Mucosa of rectum (tissue), 2 donors: ENCODE measurements at regions not wholly inside any gene's neighbourhood (a gene's known extent, or its start where the extent isn't known, plus 50 kb on each side); places are given as distances from the start of the nearest gene placed in this dataset.
A peak's percentile ranks its signal among the peaks of the same experiment; 100 is the strongest.
"Not testable (repeated sequence)": the region's sequence is repeated elsewhere in the genome, so short reads cannot be mapped to it uniquely, and the experiment has no call there.

Source experiments
- H3K27ac ChIP-seq, 2 donors: one replicate each; pipeline ENCODE4 v1.7.0; 2013; ENCODE audit warnings: inconsistent platforms in 2 of 2, low read depth in 2 of 2, low read length in 2 of 2
- H3K27me3 ChIP-seq, 2 donors: one replicate each; pipeline ENCODE4 v1.7.0; 2013; ENCODE audit warnings: low read length in 2 of 2; ENCODE audit not compliant: control insufficient read depth in 2 of 2, insufficient read depth in 2 of 2
- H3K36me3 ChIP-seq, 2 donors: one replicate each; pipeline ENCODE4 v1.7.0; 2013; ENCODE audit warnings: low read length in 2 of 2; ENCODE audit not compliant: control insufficient read depth in 2 of 2, insufficient read depth in 2 of 2
- H3K4me1 ChIP-seq, 2 donors: one replicate each; pipeline ENCODE4 v1.7.0; 2013; ENCODE audit warnings: low read length in 2 of 2, mild to moderate bottlenecking in 1 of 2; ENCODE audit not compliant: control insufficient read depth in 2 of 2, insufficient read depth in 2 of 2
- H3K4me3 ChIP-seq, 2 donors: one replicate each; pipeline ENCODE4 v1.7.0; 2013; ENCODE audit warnings: low read length in 2 of 2
- H3K9ac ChIP-seq, 2 donors: one replicate each; pipeline ENCODE4 v1.7.0; 2013; ENCODE audit warnings: low read length in 2 of 2, low read depth in 1 of 2, mild to moderate bottlenecking in 1 of 2
- H3K9me3 ChIP-seq, 2 donors: one replicate each; pipeline ENCODE4 v1.7.0; 2013; ENCODE audit warnings: low read length in 2 of 2; ENCODE audit not compliant: control insufficient read depth in 2 of 2
- donor health status: healthy.
- donor health status: Normal muscosa, but diverticular disease.

- Histone ChIP-seq H3K9me3 (no peaks in the 10 kb centered on the region), H3K4me3 (no peak overlapping the region), H3K36me3 (no peaks in the 10 kb centered on the region), H3K27ac (no peak overlapping the region), H3K4me1 (no peaks in the 10 kb centered on the region), H3K27me3 (no peaks in the 10 kb centered on the region), H3K9ac (no peak overlapping the region)
Observed at GRCh38 chr5:159805021-159805420, 111.3 kb upstream of the ADRA1B start.

GRCh38 chr5:159807135-159807534, 109.1 kb upstream of the ADRA1B start:
- H3K9ac ChIP-seq, H3K36me3 ChIP-seq, H3K27ac ChIP-seq, H3K4me1 ChIP-seq, H3K4me3 ChIP-seq, H3K9me3 ChIP-seq, H3K27me3 ChIP-seq: not testable (repeated sequence)

- Histone ChIP-seq H3K4me1 (no peaks in the 10 kb centered on the region), H3K27me3 (no peaks in the 10 kb centered on the region), H3K4me3 (no peak overlapping the region), H3K36me3 (no peaks in the 10 kb centered on the region), H3K9ac (no peak overlapping the region), H3K9me3 (no peaks in the 10 kb centered on the region), H3K27ac (no peak overlapping the region)
Observed at GRCh38 chr5:159807586-159807985, 108.7 kb upstream of the ADRA1B start.

GRCh38 chr5:159811712-159812111, 104.6 kb upstream of the ADRA1B start:
- H3K4me3 ChIP-seq: no peak overlapping the region
- H3K27me3 ChIP-seq: no peaks in the 10 kb centered on the region
- no peak overlapping the region for H3K9ac ChIP-seq
- no peaks in the 10 kb centered on the region for H3K36me3 ChIP-seq
- H3K27ac ChIP-seq: no peak overlapping the region
- H3K9me3 ChIP-seq: no peaks in the 10 kb centered on the region
- no peaks in the 10 kb centered on the region for H3K4me1 ChIP-seq

- H3K36me3 ChIP-seq, H3K27me3 ChIP-seq, H3K4me3 ChIP-seq, H3K9ac ChIP-seq, H3K4me1 ChIP-seq, H3K27ac ChIP-seq, H3K9me3 ChIP-seq: not testable (repeated sequence)
Observed at GRCh38 chr5:159812759-159813158, 103.5 kb upstream of the ADRA1B start.

- H3K9ac ChIP-seq: no peak overlapping the region
- H3K27ac ChIP-seq: no peak overlapping the region
- no peaks in the 10 kb centered on the region for H3K27me3 ChIP-seq
- H3K4me1 ChIP-seq: peaks cover 2 to 3% of the 10 kb centered on the region in 2 donors
- no peak overlapping the region for H3K4me3 ChIP-seq
- no peaks in the 10 kb centered on the region for H3K9me3 ChIP-seq
- H3K36me3 ChIP-seq: no peaks in the 10 kb centered on the region
Observed at GRCh38 chr5:159814222-159814621, 102.1 kb upstream of the ADRA1B start.

- no peak overlapping the region for H3K4me3 ChIP-seq
- H3K27ac ChIP-seq: no peak overlapping the region
- H3K9me3 ChIP-seq: no peaks in the 10 kb centered on the region
- H3K36me3 ChIP-seq: no peaks in the 10 kb centered on the region
- H3K9ac ChIP-seq: no peak overlapping the region
- H3K27me3 ChIP-seq: no peaks in the 10 kb centered on the region
- H3K4me1 ChIP-seq: peaks cover 2 to 3% of the 10 kb centered on the region in 2 donors
Observed at GRCh38 chr5:159814805-159815585, 101.3 kb upstream of the ADRA1B start.

- Histone ChIP-seq H3K4me1 (peaks cover 2 to 3% of the 10 kb centered on the region in 2 donors), H3K27me3 (no peaks in the 10 kb centered on the region), H3K4me3 (no peak overlapping the region), H3K9me3 (no peaks in the 10 kb centered on the region), H3K36me3 (no peaks in the 10 kb centered on the region), H3K27ac (no peak overlapping the region), H3K9ac (no peak overlapping the region)
Observed at GRCh38 chr5:159817262-159818029, 98.8 kb upstream of the ADRA1B start.

- H3K27ac ChIP-seq: peak overlapping the region; percentile 40 to 76
Observed at GRCh38 chr5:159819591-159820411, 96.5 kb upstream of the ADRA1B start.

GRCh38 chr5:159820692-159821091, 95.6 kb upstream of the ADRA1B start:
- Histone ChIP-seq H3K9me3 (no peaks in the 10 kb centered on the region), H3K27me3 (no peaks in the 10 kb centered on the region), H3K27ac (no peak overlapping the region), H3K4me3 (no peak overlapping the region), H3K9ac (no peak overlapping the region), H3K36me3 (no peaks in the 10 kb centered on the region), H3K4me1 (peaks cover 2 to 3% of the 10 kb centered on the region in 2 donors)

More at GRCh38 chr5:159819591-159820411, 96.5 kb upstream of the ADRA1B start:
- Histone ChIP-seq H3K9me3 (no peaks in the 10 kb centered on the region), H3K4me3 (no peak overlapping the region), H3K9ac (peak overlapping the region in 1 of 2 donors; percentile 44), H3K4me1 (peaks cover 2 to 3% of the 10 kb centered on the region in 2 donors), H3K27me3 (no peaks in the 10 kb centered on the region), H3K36me3 (no peaks in the 10 kb centered on the region)
